Fibroblast of skin of left quadriceps (primary cell): ENCODE measurements at regions not wholly inside any gene's neighbourhood (a gene's known extent, or its start where the extent isn't known, plus 50 kb on each side); places are given as distances from the start of the nearest gene placed in this dataset.

Experiments
- DNase-seq, 2 experiments: peaks; one replicate each; pipeline ENCODE4 v3.0.0-alpha.2; 2013; ENCODE audit warnings: low read depth in 2 of 2

DNA sequence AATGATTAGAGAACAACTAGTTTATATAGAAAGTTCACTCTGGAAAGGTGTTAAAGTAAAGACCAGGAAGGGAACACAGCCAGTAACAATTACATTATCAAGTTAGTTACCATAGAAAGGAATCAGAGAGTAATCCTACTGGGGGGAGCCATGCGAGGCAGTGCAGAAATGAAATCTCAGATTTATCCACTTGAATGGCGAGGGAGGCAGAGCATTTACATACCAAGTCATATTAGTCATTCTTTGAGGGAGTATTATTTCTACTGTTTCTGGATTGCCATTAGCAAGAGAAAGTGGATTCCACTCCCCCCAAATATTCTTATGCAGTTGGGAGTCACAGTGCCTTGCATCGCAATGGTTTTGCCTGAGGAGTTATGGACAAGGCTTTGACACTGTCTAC, 472.7 kb upstream of the TRIB2 start:
- no peak for DNase-seq

DNA sequence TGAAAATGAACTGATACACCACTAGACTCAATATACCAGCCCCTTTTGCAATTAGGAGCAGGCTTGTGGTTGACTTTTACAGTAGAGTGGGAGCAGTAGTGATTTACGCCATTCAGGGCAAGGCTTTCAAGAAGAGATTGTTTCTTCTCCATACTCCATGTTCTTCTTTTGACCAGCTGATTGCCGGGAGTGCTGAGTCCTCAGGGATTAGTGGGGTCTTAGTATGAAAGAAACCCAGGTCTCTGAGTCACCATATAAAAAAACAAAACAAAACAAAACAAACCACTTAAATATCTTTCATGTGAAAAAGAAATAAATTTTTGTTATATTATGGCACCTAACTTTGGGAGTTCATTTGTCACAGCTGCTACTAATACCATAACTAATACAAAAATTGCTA, 465.6 kb upstream of the TRIB2 start:
- no peak for DNase-seq

DNA sequence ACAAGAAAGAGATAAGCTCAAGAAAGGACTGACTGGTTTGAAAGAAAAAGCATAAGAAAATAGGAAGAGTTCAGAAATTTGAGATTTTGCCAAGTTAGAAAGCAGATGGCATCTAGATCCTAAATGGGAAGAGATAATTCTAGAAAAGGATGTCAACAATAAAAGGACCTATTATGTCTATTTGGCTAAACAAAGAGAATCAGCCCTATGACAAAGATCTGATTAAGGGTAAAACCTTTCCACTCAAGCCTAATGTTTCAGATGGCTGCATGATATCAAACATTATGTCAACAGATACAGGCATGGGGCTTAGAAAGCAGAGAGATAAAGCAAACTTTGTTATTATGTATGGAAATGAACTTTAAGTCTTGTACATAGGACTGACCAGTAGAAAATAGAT, 465.0 kb upstream of the TRIB2 start:
- no peak for DNase-seq

DNA sequence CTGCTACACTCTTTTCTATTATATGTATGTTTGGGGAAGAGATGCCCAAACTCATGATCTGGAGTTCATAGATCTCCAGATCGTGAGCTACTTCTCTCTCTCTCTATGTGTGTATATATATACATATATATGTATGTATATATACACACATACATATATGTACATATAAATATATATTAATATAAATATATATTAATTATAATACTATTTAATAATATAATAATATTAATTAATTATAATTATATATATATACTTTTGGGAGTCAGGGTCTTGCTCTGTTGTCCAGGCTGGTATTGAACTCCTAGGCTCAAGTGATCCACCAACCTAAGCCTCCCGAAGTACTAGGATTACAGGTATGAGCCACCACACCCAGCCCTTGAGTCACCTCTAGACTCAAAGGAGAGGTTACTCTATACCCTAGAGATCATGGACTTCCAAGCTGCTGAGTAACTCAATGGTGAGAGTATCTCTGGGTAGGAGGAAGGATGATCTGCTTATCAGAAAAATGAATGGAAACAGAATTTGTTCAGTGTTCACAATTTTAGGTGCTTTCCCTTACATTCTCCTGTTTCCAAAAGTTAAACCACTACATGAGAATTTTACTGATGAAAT, 463.5 kb upstream of the TRIB2 start:
- DNase-seq = no peak

- no peak for DNase-seq
These were observed 462.4 kb upstream of the TRIB2 start for GRCh38 chr2:12254280-12254860.

GRCh38 chr2:12256206-12256605, 460.5 kb upstream of the TRIB2 start:
- DNase-seq = no peak

DNA sequence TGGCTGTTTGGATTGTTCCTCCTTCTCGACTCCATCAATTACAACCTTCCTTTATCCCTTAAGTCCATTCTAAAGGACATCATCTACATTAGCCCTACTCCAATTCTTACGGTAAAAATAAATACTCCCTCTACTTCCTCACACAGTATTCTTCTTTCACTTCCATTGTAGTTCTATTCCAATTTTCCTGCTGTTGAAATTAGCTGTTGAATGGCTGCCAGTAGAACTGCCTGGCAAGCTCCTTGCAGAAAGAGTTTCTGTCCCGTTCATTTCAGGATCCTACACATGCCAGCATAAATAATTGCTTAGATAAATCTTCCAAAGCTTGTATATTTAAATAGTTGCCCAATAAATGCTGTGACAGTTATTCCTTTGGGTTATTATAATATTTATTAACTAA, 459.3 kb upstream of the TRIB2 start:
- no peak for DNase-seq

DNA sequence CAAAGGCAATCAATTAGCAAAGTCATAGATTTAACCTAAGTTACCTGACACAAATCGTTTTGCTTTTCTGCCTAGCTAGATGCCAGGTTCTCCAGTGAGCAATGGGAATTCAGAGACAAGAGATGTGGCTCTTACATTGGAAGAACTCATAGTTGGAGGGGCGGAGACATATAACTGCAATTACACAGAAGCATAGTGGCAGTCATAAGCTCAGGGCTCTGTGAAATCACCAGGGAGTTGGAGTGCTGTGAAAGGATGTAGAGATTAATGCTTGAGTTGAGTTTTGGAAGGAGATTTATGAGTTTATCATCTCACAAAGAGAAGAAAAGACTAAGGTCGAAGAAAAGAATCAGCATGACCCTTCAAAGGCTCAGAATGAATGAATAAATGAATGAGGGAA, 457.2 kb upstream of the TRIB2 start:
- no peak for DNase-seq

- DNase-seq = no peak
These were observed 454.6 kb upstream of the TRIB2 start for GRCh38 chr2:12261986-12262680.

DNA sequence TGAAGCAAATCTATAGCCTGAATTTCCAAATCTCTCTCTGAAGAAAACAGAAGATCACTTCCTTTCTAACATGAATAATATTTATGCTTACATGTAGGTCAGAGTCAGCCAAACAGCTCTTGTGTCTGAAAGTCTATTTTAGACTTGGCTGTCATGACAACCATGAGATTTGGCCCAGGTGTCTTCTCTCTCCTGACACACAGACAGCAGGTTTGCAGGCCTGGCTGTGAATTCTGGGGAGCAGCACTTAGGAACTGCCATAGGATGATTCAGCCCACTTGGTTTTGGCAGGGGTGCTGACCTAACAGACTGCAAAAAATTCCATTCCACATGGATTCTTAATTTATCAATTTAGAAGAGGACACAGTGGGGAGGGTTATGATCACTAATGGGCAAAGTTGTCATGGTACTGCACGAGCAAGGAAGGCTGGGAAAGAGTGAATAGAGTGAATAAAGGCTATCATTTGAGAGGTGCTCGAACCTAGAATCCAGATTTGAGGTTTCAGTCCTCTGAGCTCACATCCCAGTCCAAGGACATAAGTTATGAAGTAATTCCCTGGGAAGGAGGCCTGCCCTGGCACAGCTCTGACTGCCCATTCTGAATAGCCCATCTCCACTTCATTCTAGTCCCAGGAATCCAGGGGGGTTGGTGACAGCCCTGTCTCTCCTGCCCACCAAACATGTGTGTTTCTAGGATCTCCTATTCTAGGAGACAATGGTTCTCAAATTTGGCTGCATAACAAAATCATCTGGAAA, 453.9 kb upstream of the TRIB2 start:
- no peak for DNase-seq

GRCh38 chr2:12263730-12264129, 453.0 kb upstream of the TRIB2 start:
- no peak for DNase-seq

GRCh38 chr2:12264146-12264545, 452.6 kb upstream of the TRIB2 start:
- no peak for DNase-seq

DNA sequence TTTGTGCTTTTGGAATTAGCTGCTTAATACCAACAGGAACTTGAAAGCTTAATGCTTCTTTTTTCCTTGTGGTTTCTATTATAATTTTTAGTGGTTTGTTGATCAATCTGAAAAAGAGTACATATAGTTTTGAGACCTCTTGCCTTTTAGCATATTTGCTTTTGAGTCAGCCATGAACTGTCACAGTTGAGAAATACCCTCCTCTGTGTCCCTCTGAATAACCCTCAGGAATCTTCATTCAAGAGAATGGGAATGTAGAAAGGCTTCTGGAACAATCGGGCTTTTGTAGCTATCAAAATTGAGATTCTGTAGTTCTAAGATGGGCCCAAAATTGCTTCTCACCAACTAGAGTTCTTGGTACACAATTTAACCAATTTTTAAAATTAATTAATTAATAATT, 451.1 kb upstream of the TRIB2 start:
- no peak for DNase-seq

GRCh38 chr2:12267042-12267441, 449.7 kb upstream of the TRIB2 start:
- DNase-seq = no peak

DNA sequence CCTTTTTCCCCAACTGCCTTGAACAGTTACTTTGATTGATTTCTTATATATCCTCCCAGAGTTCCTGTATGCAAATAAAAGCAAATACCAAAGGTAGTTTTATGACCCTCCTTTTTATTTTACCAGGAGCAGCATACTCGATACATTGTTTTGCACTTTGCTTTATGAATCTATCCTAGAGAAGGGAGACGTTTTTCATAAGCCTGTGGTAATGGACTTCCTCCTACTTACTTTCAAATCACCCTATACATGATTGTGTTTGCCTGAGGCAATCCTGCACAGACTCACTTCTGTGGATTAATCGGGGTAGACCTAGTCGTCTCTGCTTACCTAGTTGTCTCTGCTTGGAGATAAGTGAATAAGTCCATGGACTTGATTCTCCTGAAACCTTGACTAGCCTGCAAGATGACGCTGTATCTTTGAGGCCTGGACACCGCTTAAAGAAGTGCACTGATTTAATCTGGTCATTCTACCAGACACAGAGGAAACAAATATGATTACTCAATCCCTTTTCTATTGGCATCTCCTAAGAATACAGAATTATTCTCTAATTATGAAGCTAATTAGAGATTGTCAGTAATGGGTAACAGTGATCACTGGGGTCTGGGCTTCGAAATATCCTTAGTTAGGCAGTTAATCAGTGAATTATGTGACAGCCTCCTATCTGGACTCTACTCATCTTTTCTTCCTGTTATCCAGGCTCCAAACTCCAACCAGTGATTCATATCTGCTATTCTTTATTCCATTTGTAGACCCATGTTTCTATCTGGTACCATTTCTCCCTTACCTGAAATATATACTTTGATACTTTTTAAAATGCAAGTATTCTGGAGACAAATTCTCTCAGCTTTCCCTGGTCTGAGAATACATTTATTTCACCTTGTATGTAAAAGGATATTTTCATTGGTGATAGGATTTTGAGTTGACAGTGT, 447.4 kb upstream of the TRIB2 start:
- no peak for DNase-seq

GRCh38 chr2:12270876-12271588, 445.7 kb upstream of the TRIB2 start:
- DNase-seq = no peak

DNA sequence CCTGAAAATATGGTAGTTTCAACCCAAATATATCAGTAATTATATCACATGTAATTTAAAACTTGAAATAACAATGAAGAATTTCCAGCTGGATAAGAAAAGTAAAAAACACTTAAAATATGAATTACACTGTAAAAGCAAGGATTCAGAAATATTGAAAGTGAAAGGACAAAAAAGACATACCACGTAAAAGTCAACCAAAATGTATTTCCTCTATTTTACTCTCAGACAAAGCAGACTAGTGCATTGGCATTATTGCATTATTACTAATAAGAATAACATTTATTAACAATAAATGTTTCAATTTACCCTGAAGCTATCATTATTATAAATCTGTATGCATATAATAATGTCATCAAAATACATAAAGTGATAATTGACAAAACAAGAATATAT, 445.1 kb upstream of the TRIB2 start:
- no peak for DNase-seq

GRCh38 chr2:12273111-12273510, 443.6 kb upstream of the TRIB2 start:
- DNase-seq = no peak

- DNase-seq = no peak
These were observed 442.1 kb upstream of the TRIB2 start for GRCh38 chr2:12274591-12274990.

- DNase-seq = no peak
These were observed 439.3 kb upstream of the TRIB2 start for GRCh38 chr2:12277241-12278034.
